ENCODE measurements at regions not wholly inside any gene's neighbourhood (a gene's known extent, or its start where the extent isn't known, plus 50 kb on each side); places are given as distances from the start of the nearest gene placed in this dataset.

GRCh38 chr1:30316056-30316455, 407.3 kb downstream of the MATN1 start:
- H3K27me3 ChIP-seq (ENCODE audit: control insufficient read depth in 3 of 3, insufficient read depth in 3 of 3, low read length in 2 of 3) = peaks cover 0 to 4% (median 0%) of the 10 kb centered on the region in 3 donors
- DNase-seq (no peak), ATAC-seq (ENCODE audit: insufficient read depth, low FRiP score) (no peak)
- no peak overlapping the region for H3K9ac ChIP-seq (ENCODE audit: insufficient read depth in 1 of 2, low read length in 2 of 2)
- WGBS, 2 donors = 76 to 86% methylated on average over 2 of the region's 2 CpGs
- peaks cover 0 to 13% (median 0%) of the 10 kb centered on the region in 4 donors for H3K9me3 ChIP-seq (ENCODE audit: control insufficient read depth in 4 of 4, insufficient read depth in 3 of 4, low read length in 3 of 4)
- no peaks in the 10 kb centered on the region for H3K4me1 ChIP-seq (ENCODE audit: control insufficient read depth in 5 of 5, insufficient read depth in 5 of 5, low read length in 5 of 5)
- TF ChIP-seq, protein P1, sequence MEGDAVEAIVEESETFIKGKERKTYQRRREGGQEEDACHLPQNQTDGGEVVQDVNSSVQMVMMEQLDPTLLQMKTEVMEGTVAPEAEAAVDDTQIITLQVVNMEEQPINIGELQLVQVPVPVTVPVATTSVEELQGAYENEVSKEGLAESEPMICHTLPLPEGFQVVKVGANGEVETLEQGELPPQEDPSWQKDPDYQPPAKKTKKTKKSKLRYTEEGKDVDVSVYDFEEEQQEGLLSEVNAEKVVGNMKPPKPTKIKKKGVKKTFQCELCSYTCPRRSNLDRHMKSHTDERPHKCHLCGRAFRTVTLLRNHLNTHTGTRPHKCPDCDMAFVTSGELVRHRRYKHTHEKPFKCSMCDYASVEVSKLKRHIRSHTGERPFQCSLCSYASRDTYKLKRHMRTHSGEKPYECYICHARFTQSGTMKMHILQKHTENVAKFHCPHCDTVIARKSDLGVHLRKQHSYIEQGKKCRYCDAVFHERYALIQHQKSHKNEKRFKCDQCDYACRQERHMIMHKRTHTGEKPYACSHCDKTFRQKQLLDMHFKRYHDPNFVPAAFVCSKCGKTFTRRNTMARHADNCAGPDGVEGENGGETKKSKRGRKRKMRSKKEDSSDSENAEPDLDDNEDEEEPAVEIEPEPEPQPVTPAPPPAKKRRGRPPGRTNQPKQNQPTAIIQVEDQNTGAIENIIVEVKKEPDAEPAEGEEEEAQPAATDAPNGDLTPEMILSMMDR (IDR thresholded peaks at IDR 0.05; ENCODE audit: control extremely low read depth, extremely low read depth) = no peak
- no peaks in the 10 kb centered on the region for H3K36me3 ChIP-seq (ENCODE audit: control insufficient read depth in 4 of 4, insufficient read depth in 4 of 4, low read length in 4 of 4)
- H3K4me3 ChIP-seq = no peak overlapping the region
- H3K27ac ChIP-seq (ENCODE audit: low read depth in 1 of 2, low read length in 1 of 2) = no peak overlapping the region

DNA sequence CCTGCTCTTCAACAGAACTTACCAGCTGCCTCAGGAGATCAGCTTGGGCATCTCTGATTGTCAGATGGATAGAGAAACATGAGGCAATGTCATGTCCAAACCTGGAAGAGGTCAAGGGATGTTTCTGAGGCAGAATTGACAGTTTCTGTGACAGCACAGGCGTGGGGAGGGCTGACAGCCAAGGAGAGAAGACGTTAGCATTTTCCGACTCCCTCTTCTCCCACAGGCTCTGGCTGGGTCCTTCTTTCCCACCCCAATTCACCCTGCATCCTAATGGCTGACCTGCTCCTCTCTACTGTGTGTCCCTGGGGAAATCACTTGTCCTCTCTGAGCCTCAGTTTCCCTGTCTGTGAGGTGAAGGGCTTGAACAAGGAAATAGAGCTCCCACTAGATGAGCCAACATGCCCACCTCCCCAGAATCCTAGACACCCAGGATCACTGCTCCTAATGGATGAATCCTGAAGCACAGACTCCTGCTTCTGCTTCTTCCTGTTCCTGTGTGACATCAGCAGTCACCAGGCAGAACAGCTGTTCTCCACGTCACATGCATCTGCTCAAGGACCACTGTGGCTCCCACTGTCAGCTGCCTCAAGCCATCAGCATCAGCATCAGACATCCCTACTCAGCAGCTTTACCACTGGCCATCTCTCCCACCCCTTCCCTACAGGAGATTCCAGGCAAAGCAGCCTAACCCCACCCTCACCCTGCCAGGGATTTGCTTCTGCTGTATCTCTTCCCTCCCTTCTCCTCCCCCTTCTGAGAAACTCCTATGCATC, 408.0 kb downstream of the MATN1 start:
- H3K9ac ChIP-seq (ENCODE audit: insufficient read depth in 1 of 2, low read length in 2 of 2) = no peak overlapping the region
- TF ChIP-seq, protein P1 (IDR thresholded peaks at IDR 0.05; ENCODE audit: control extremely low read depth, extremely low read depth) = no peak
- WGBS, 2 donors = 51 to 68% methylated on average over 4 of the region's 4 CpGs
- peaks cover 0 to 4% (median 0%) of the 10 kb centered on the region in 3 donors for H3K27me3 ChIP-seq (ENCODE audit: control insufficient read depth in 3 of 3, insufficient read depth in 3 of 3, low read length in 2 of 3)
- H3K4me1 ChIP-seq (ENCODE audit: control insufficient read depth in 5 of 5, insufficient read depth in 5 of 5, low read length in 5 of 5) = no peaks in the 10 kb centered on the region
- H3K27ac ChIP-seq (ENCODE audit: low read depth in 1 of 2, low read length in 1 of 2) = no peak overlapping the region
- DNase-seq (peak in 2 of 3 donors; percentile 16 to 27), ATAC-seq (ENCODE audit: insufficient read depth, low FRiP score) (no peak)
- H3K36me3 ChIP-seq (ENCODE audit: control insufficient read depth in 4 of 4, insufficient read depth in 4 of 4, low read length in 4 of 4) = no peaks in the 10 kb centered on the region
- no peak overlapping the region for H3K4me3 ChIP-seq
- peaks cover 0 to 13% (median 0%) of the 10 kb centered on the region in 4 donors for H3K9me3 ChIP-seq (ENCODE audit: control insufficient read depth in 4 of 4, insufficient read depth in 3 of 4, low read length in 3 of 4)

DNA sequence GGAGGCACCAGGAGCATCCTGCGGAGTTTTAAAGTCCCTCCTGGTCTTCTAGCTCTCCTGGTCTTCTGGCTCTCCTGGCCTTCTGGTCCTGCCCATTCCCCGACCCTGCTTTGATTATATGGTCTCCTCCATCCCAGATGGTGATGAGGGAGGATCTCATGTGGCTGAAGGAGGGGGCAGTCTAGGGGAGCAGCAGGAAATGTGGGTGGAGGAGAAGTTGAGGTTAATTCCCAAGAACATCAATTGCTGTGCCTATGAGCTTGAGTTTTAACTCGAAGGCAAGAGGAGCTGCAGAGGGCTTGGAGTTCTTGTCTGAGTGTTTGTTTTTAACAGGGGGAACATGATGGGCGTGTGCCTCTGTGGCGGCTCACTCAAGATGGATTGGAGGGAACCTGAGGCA, 408.8 kb downstream of the MATN1 start:
- Histone ChIP-seq H3K4me1 (ENCODE audit: control insufficient read depth in 5 of 5, insufficient read depth in 5 of 5, low read length in 5 of 5) (no peaks in the 10 kb centered on the region), H3K9ac (ENCODE audit: insufficient read depth in 1 of 2, low read length in 2 of 2) (no peak overlapping the region), H3K27ac (ENCODE audit: low read depth in 1 of 2, low read length in 1 of 2) (no peak overlapping the region), H3K9me3 (ENCODE audit: control insufficient read depth in 4 of 4, insufficient read depth in 3 of 4, low read length in 3 of 4) (peaks cover 0 to 13% (median 0%) of the 10 kb centered on the region in 4 donors), H3K27me3 (ENCODE audit: control insufficient read depth in 3 of 3, insufficient read depth in 3 of 3, low read length in 2 of 3) (peaks cover 0 to 4% (median 0%) of the 10 kb centered on the region in 3 donors), H3K4me3 (no peak overlapping the region), H3K36me3 (ENCODE audit: control insufficient read depth in 4 of 4, insufficient read depth in 4 of 4, low read length in 4 of 4) (no peaks in the 10 kb centered on the region)
- TF ChIP-seq, protein P1 (IDR thresholded peaks at IDR 0.05; ENCODE audit: control extremely low read depth, extremely low read depth) = no peak
- ATAC-seq (ENCODE audit: insufficient read depth, low FRiP score) = no peak
- no peak for DNase-seq
- 55 to 67% methylated on average over 5 of the region's 5 CpGs for WGBS, 2 donors
